Endodermal cell (in vitro differentiated cells): ENCODE measurements at regions not wholly inside any gene's neighbourhood (a gene's known extent, or its start where the extent isn't known, plus 50 kb on each side); places are given as distances from the start of the nearest gene placed in this dataset.
A peak's percentile ranks its signal among the peaks of the same experiment; 100 is the strongest.

Experiments used
- DNase-seq: peaks from one replicate; pipeline ENCODE4 v3.0.0-alpha.2; 2017
- H3K27ac ChIP-seq: 2 replicates; pipeline ENCODE4 v1.5.1; 2013; ENCODE audit warnings: mild to moderate bottlenecking, low read depth, low read length, moderate library complexity
- H3K27me3 ChIP-seq: 2 replicates; pipeline ENCODE4 v1.6.1; 2013; ENCODE audit warnings: mild to moderate bottlenecking, low read length, moderate library complexity; ENCODE audit not compliant: insufficient read depth, control insufficient read depth, poor library complexity, severe bottlenecking
- H3K36me3 ChIP-seq: 2 replicates; pipeline ENCODE4 v1.7.0; 2013; ENCODE audit warnings: mild to moderate bottlenecking, low read length, moderate library complexity; ENCODE audit not compliant: control insufficient read depth, insufficient read depth
- H3K4me1 ChIP-seq: one replicate; pipeline ENCODE4 v1.7.0; 2013; ENCODE audit warnings: low read length; ENCODE audit not compliant: control insufficient read depth, insufficient read depth
- H3K4me3 ChIP-seq: 2 replicates; pipeline ENCODE4 v1.5.1; 2013; ENCODE audit warnings: mild to moderate bottlenecking, low read length, moderate library complexity
- H3K9ac ChIP-seq: 2 replicates; pipeline ENCODE4 v1.6.1; 2013; ENCODE audit warnings: mild to moderate bottlenecking, low read length, moderate library complexity; ENCODE audit not compliant: poor library complexity, severe bottlenecking; ENCODE audit errors: extremely low read depth
- H3K9me3 ChIP-seq: 2 replicates; pipeline ENCODE4 v1.6.1; 2013; ENCODE audit warnings: mild to moderate bottlenecking, low read length, moderate library complexity; ENCODE audit not compliant: control insufficient read depth
- H3K27ac Mint-ChIP-seq: 2 replicates; pipeline ENCODE4 v1.8.0; 2020; ENCODE audit warnings: mixed read lengths
- H3K27me3 Mint-ChIP-seq: 2 replicates; pipeline ENCODE4 v1.8.0; 2021; ENCODE audit warnings: mild to moderate bottlenecking, mixed read lengths; ENCODE audit not compliant: insufficient read depth
- H3K36me3 Mint-ChIP-seq: 2 replicates; pipeline ENCODE4 v1.8.0; 2020; ENCODE audit warnings: low read depth, mixed read lengths
- H3K4me1 Mint-ChIP-seq: 2 replicates; pipeline ENCODE4 v1.8.0; 2020; ENCODE audit warnings: mixed read lengths
- H3K4me3 Mint-ChIP-seq: 2 replicates; pipeline ENCODE4 v1.8.0; 2020; ENCODE audit warnings: mild to moderate bottlenecking, moderate library complexity, mixed read lengths
- H3K9me3 Mint-ChIP-seq: 2 replicates; pipeline ENCODE4 v1.8.0; 2020; ENCODE audit warnings: mild to moderate bottlenecking, mixed read lengths
- CTCF ChIP-seq: fragments of 200-600 bp; sonication (generic); conservative IDR thresholded peaks from 2 replicates; pipeline ENCODE4 v1.5.0; 2021; ENCODE audit warnings: antibody characterized with exemption, mild to moderate bottlenecking
- WGBS, 2 experiments: methylation state at CpG; one replicate each; pipeline versions ENCODE4 v1.1.5 to v1.1.7; 2013; ENCODE audit warnings: missing lambda C conversion rate in 2 of 2, mixed read lengths in 1 of 2; ENCODE audit not compliant: insufficient coverage in 1 of 2, insufficient read length in 1 of 2; 5-methylcytosine and 5-hydroxymethylcytosine counted together

- no peak for TF ChIP-seq CTCF
- Mint-ChIP-seq H3K27ac (no peak overlapping the region), H3K36me3 (no peaks in the 10 kb centered on the region), H3K9me3 (peaks cover 5% of the 10 kb centered on the region), H3K4me3 (no peak overlapping the region), H3K27me3 (no peaks in the 10 kb centered on the region), H3K4me1 (peaks cover 8% of the 10 kb centered on the region)
- Histone ChIP-seq H3K4me1 (no peaks in the 10 kb centered on the region), H3K4me3 (no peak overlapping the region), H3K9ac (no peak overlapping the region), H3K27me3 (no peaks in the 10 kb centered on the region), H3K36me3 (no peaks in the 10 kb centered on the region), H3K27ac (no peak overlapping the region), H3K9me3 (no peaks in the 10 kb centered on the region)
- DNase-seq, result no peak
Measured at GRCh38 chr2:143856978-143857377, 662.9 kb downstream of the ZEB2 start.

DNA sequence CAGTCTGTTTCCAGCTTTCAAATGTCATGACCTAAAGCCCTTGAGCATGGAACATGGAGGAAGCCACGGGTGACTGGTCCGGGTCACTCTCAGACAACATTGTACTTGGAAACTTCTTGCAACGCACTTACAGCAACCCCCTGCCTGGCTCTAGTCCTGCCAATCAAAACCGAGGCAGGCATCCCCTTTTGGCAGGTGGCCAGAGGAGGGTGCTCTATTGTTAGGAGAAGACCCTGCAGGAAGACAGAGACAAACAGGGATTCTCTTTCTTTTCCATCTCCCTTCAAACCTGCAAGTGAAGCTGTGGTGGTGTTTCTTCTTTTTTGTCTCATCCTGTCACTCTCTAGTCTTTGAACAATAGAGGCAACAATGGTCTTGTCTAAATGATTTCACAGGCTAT, 667.2 kb downstream of the ZEB2 start:
- Histone ChIP-seq H3K27me3 (no peaks in the 10 kb centered on the region), H3K9ac (no peak overlapping the region), H3K4me1 (no peaks in the 10 kb centered on the region), H3K4me3 (no peak overlapping the region), H3K36me3 (no peaks in the 10 kb centered on the region), H3K27ac (no peak overlapping the region), H3K9me3 (no peaks in the 10 kb centered on the region)
- Mint-ChIP-seq H3K9me3 (no peaks in the 10 kb centered on the region), H3K27ac (no peak overlapping the region), H3K4me3 (no peak overlapping the region), H3K4me1 (peaks cover 8% of the 10 kb centered on the region), H3K36me3 (no peaks in the 10 kb centered on the region), H3K27me3 (no peaks in the 10 kb centered on the region)
- TF ChIP-seq CTCF, result peak; percentile 78
- peak; percentile 80 for DNase-seq
- WGBS, 2 experiments, result 49% methylated on average over 4 of the region's 4 CpGs; no CpG with 5 or more reads in 1 of the 2 experiments

GRCh38 chr2:143850084-143850483, 669.8 kb downstream of the ZEB2 start:
- H3K4me1 ChIP-seq, result no peaks in the 10 kb centered on the region
- no peak for TF ChIP-seq CTCF
- no peak overlapping the region for H3K27ac Mint-ChIP-seq
- H3K27ac ChIP-seq, result no peak overlapping the region
- H3K9me3 ChIP-seq, result no peaks in the 10 kb centered on the region
- H3K36me3 Mint-ChIP-seq, result no peaks in the 10 kb centered on the region
- no peaks in the 10 kb centered on the region for H3K27me3 ChIP-seq
- no peaks in the 10 kb centered on the region for H3K9me3 Mint-ChIP-seq
- H3K4me3 Mint-ChIP-seq, result no peak overlapping the region
- peaks cover 8% of the 10 kb centered on the region for H3K4me1 Mint-ChIP-seq
- no peak overlapping the region for H3K9ac ChIP-seq
- H3K4me3 ChIP-seq, result no peak overlapping the region
- DNase-seq, result no peak
- no peaks in the 10 kb centered on the region for H3K36me3 ChIP-seq
- 92 to 100% methylated on average over 1 to 3 of the region's 3 CpGs for WGBS, 2 experiments
- peaks cover 2% of the 10 kb centered on the region for H3K27me3 Mint-ChIP-seq
